BJ (cell line): ENCODE measurements at regions not wholly inside any gene's neighbourhood (a gene's known extent, or its start where the extent isn't known, plus 50 kb on each side); places are given as distances from the start of the nearest gene placed in this dataset.
"Not testable (repeated sequence)": the region's sequence is repeated elsewhere in the genome, so short reads cannot be mapped to it uniquely, and the experiment has no call there.

Source experiments
- CTCF ChIA-PET: fragments of 350-600 bp; formaldehyde crosslinking; extraction: SDS; loops from one replicate; lab custom pipeline; 2021; ENCODE audit warnings: antibody characterized with exemption, inconsistent platforms; lab: Yijun Ruan, JAX
- POLR2A ChIA-PET: fragments of 300-600 bp; sonication (Branson Sonifier 250); formaldehyde crosslinking; extraction: SDS; loops from one replicate; lab custom pipeline; 2021; ENCODE audit warnings: antibody characterized with exemption; lab: Charles Lee
- DNase-seq: peaks from one replicate; pipeline ENCODE4 v3.0.0-alpha.2; 2011; ENCODE audit warnings: low read depth
- H3K27me3 ChIP-seq: 2 replicates; pipeline ENCODE4 v1.6.0; 2011; ENCODE audit warnings: low read length; ENCODE audit not compliant: control insufficient read depth, insufficient read depth
- H3K36me3 ChIP-seq: 2 replicates; pipeline ENCODE4 v1.5.1; 2011; ENCODE audit warnings: low read length; ENCODE audit not compliant: control insufficient read depth, insufficient read depth
- H3K4me3 ChIP-seq: 2 replicates; pipeline ENCODE4 v1.5.1; 2011; ENCODE audit warnings: low read depth, mild to moderate bottlenecking, control low read depth, low read length
- TF ChIP-seq, protein P1 (sequence below): IDR thresholded peaks from 2 replicates; pipeline ENCODE4 v1.5.1; 2011; ENCODE audit warnings: low read depth, mild to moderate bottlenecking, control low read depth, inconsistent platforms, low read length, moderate library complexity; ENCODE audit not compliant: insufficient read depth

DNA sequence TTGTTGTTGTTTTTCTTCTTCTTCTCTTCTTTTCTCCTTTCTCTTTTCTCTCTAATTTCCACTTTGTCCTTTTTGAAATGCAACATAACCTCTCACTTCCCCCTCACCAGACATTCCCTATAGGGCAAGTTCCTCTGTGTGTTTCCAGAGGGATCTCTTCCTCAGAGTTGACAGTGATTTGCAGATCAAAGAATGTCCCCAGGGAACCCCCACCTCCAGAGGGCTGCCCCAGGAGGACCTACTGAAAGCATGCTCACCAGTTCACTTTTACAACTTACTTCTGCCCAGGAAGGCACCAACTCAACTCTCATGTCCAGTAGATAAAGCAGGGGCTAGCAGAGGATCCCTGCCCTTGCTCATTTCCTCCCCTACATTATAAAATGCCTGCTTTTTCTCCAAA, 1648.0 kb downstream of the PCDH9 start:
- no peaks in the 10 kb centered on the region for H3K36me3 ChIP-seq
- ChIA-PET CTCF (no interaction called here), POLR2A (no interaction called here)
- no peak overlapping the region for H3K4me3 ChIP-seq
- H3K27me3 ChIP-seq = no peaks in the 10 kb centered on the region
- DNase-seq = no peak
- TF ChIP-seq, protein P1, sequence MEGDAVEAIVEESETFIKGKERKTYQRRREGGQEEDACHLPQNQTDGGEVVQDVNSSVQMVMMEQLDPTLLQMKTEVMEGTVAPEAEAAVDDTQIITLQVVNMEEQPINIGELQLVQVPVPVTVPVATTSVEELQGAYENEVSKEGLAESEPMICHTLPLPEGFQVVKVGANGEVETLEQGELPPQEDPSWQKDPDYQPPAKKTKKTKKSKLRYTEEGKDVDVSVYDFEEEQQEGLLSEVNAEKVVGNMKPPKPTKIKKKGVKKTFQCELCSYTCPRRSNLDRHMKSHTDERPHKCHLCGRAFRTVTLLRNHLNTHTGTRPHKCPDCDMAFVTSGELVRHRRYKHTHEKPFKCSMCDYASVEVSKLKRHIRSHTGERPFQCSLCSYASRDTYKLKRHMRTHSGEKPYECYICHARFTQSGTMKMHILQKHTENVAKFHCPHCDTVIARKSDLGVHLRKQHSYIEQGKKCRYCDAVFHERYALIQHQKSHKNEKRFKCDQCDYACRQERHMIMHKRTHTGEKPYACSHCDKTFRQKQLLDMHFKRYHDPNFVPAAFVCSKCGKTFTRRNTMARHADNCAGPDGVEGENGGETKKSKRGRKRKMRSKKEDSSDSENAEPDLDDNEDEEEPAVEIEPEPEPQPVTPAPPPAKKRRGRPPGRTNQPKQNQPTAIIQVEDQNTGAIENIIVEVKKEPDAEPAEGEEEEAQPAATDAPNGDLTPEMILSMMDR = no peak

GRCh38 chr13:65564561-65564960, 1665.6 kb downstream of the PCDH9 start:
- CTCF ChIA-PET = not testable (repeated sequence)

DNA sequence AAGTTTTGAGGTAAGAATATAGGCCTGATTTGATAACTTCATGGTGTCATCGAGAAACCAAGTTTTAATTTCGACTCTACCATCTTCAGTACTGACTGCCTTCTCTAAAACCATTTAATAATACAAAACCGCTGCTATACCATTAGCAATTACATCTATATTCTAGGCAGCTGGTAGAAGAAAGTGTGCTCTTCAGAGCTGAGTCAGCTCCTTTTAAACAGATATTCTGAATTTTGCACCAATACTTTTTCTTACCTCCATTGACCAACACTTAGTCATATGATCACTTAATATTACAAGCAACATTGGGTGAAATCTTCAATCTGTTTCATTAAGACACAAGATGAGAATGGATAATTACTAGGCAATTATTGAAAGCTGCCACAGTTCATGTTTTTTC, 1667.8 kb downstream of the PCDH9 start:
- Histone ChIP-seq H3K27me3 (no peaks in the 10 kb centered on the region), H3K36me3 (no peaks in the 10 kb centered on the region), H3K4me3 (no peak overlapping the region)
- no peak for DNase-seq
- ChIA-PET POLR2A (no interaction called here), CTCF (no interaction called here)
- TF ChIP-seq, protein P1 = no peak

More at GRCh38 chr13:65564561-65564960, 1665.6 kb downstream of the PCDH9 start:
- H3K36me3 ChIP-seq, H3K4me3 ChIP-seq, DNase-seq, POLR2A ChIA-PET, H3K27me3 ChIP-seq: not testable (repeated sequence)

- Histone ChIP-seq H3K36me3 (no peaks in the 10 kb centered on the region), H3K4me3 (no peak overlapping the region), H3K27me3 (no peaks in the 10 kb centered on the region)
- TF ChIP-seq, protein P1 = no peak
- POLR2A ChIA-PET = no interaction called here
- CTCF ChIA-PET = no interaction called here
- no peak for DNase-seq
Observed at GRCh38 chr13:65560936-65561335, 1669.2 kb downstream of the PCDH9 start.

- Histone ChIP-seq H3K27me3 (no peaks in the 10 kb centered on the region), H3K4me3 (no peak overlapping the region), H3K36me3 (no peaks in the 10 kb centered on the region)
- no peak for DNase-seq
- TF ChIP-seq, protein P1 = no peak
- CTCF ChIA-PET = no interaction called here
- POLR2A ChIA-PET = no interaction called here
Observed at GRCh38 chr13:65555962-65556361, 1674.2 kb downstream of the PCDH9 start.

DNA sequence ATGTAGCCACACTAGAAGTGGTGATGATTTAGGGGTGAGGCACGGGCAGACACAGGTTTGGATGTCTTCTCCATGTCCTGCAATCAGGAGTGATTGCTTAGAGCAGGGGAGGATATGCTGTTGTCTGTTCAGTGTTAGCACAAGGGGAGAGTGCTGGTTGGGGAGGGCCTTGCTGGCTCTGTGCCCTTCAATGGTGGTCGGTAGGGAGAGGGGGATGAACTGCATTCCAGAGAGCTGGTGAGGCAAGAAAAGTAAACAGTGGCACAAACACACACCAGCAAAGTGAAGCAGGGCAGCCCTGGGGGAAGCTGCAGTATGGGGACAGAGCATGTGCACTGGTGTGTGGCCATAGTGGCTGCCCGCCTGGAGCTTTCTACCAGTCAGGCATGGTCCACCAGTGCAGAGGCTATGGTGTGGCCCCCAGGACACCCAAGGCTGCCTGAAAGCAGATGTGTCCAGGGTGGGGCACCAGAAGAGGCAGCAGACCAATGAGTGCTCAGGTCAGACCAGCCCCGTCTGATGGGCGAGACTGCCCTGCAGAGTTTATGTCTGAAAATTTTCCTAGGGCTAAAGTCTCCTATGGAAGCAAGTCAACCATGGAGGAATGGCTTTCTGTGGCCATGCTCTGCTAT, 1676.9 kb downstream of the PCDH9 start:
- Histone ChIP-seq H3K4me3 (no peak overlapping the region), H3K36me3 (no peaks in the 10 kb centered on the region), H3K27me3 (no peaks in the 10 kb centered on the region)
- ChIA-PET CTCF (interaction anchor here (1.0 kb wide), 1 partner anchor 10 kb away, joined by 3 read pairs; no protein-coding TSS in a partner anchor), POLR2A (no interaction called here)
- no peak for DNase-seq
- TF ChIP-seq, protein P1 = no peak
